ENCODE measurements at regions not wholly inside any gene's neighbourhood (a gene's known extent, or its start where the extent isn't known, plus 50 kb on each side); places are given as distances from the start of the nearest gene placed in this dataset.
"Not testable (repeated sequence)": the region's sequence is repeated elsewhere in the genome, so short reads cannot be mapped to it uniquely, and the experiment has no call there.

- Histone ChIP-seq H3K4me3 (ENCODE audit: low read length) (no peak overlapping the region), H3K27me3 (ENCODE audit: control insufficient read depth, insufficient read depth, low read length) (no peaks in the 10 kb centered on the region), H3K27ac (ENCODE audit: low read depth, low read length) (no peak overlapping the region), H3K9ac (ENCODE audit: low read length) (no peak overlapping the region), H3K36me3 (ENCODE audit: control insufficient read depth, insufficient read depth, low read length) (no peaks in the 10 kb centered on the region), H3K4me1 (ENCODE audit: control insufficient read depth, insufficient read depth, low read length) (no peaks in the 10 kb centered on the region)
Observed at GRCh38 chr1:177700856-177701255, 269.0 kb downstream of the SEC16B start.

DNA sequence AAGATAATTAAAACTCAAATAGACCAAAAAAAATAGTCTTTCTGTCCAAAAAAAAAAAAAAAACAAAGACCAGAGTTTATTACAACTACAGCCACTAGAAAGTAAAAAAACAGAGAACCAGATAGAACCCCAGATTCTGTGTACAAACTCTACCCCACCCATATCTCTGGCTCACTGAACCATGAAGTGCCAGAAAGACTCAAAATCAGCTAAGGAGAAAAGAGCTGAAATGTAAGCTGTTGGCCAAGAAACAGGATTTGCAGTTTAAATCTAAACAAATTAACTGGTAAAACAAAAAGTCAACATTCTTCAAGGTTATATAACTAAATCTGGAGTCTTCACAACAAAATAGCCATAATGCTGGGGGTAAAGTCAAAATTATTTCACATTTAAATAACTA lies 278.9 kb downstream of the SEC16B start:
- Histone ChIP-seq H3K4me3 (ENCODE audit: low read length) (no peak overlapping the region), H3K9ac (ENCODE audit: low read length) (no peak overlapping the region), H3K4me1 (ENCODE audit: control insufficient read depth, insufficient read depth, low read length) (no peaks in the 10 kb centered on the region)

DNA sequence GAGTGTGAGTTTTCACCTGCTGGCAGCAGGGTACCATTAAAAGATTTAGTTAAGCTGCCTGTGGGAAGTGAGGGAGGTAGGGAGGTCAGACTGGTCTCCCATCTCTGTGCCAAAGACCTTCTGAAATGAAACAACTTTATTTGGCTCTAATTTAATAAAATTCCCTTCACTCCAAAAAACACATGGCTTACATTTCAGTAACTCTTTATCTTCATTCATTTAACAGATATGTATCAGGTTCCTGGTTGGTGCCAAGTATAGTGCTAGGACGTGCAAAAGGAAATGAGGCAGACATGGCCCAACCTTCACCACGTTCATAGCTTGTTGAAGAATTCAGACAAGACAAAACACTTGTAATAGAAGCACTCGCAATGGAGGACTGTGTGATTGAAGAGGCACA lies 282.3 kb downstream of the SEC16B start:
- no peaks in the 10 kb centered on the region for H3K4me1 ChIP-seq (ENCODE audit: control insufficient read depth, insufficient read depth, low read length)
- H3K4me3 ChIP-seq (ENCODE audit: low read length), result no peak overlapping the region
- no peaks in the 10 kb centered on the region for H3K36me3 ChIP-seq (ENCODE audit: control insufficient read depth, insufficient read depth, low read length)
- H3K27ac ChIP-seq (ENCODE audit: low read depth, low read length), result no peak overlapping the region
- no peak overlapping the region for H3K9ac ChIP-seq (ENCODE audit: low read length)
- no peaks in the 10 kb centered on the region for H3K27me3 ChIP-seq (ENCODE audit: control insufficient read depth, insufficient read depth, low read length)

More for the DNA sequence above, 278.9 kb downstream of the SEC16B start:
- H3K27ac ChIP-seq (ENCODE audit: low read depth, low read length), result no peak overlapping the region
- no peaks in the 10 kb centered on the region for H3K27me3 ChIP-seq (ENCODE audit: control insufficient read depth, insufficient read depth, low read length)
- H3K36me3 ChIP-seq (ENCODE audit: control insufficient read depth, insufficient read depth, low read length), result no peaks in the 10 kb centered on the region

DNA sequence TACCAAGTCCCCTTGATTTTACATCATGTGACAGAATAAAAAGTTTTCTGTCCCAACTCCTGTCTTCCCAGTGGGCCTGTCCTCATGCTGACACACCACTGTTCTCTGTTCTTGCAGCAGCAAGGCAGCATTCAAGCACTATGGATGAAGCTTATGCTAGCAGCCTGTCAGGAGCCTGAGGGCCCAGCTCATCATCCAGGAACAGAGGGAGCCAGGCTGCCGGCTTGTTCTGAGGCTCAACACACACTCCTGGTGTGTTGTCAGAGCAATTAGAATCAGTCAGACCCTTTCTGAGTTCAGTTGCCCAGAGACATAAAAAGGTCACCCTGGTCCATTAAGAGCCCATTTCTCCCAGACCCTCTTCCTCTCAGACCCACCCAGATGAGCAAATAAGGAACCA lies 282.9 kb downstream of the SEC16B start:
- H3K27me3 ChIP-seq (ENCODE audit: control insufficient read depth, insufficient read depth, low read length), result no peaks in the 10 kb centered on the region
- H3K9ac ChIP-seq (ENCODE audit: low read length), result no peak overlapping the region
- no peaks in the 10 kb centered on the region for H3K36me3 ChIP-seq (ENCODE audit: control insufficient read depth, insufficient read depth, low read length)
- H3K4me3 ChIP-seq (ENCODE audit: low read length), result no peak overlapping the region
- no peak overlapping the region for H3K27ac ChIP-seq (ENCODE audit: low read depth, low read length)
- no peaks in the 10 kb centered on the region for H3K4me1 ChIP-seq (ENCODE audit: control insufficient read depth, insufficient read depth, low read length)

DNA sequence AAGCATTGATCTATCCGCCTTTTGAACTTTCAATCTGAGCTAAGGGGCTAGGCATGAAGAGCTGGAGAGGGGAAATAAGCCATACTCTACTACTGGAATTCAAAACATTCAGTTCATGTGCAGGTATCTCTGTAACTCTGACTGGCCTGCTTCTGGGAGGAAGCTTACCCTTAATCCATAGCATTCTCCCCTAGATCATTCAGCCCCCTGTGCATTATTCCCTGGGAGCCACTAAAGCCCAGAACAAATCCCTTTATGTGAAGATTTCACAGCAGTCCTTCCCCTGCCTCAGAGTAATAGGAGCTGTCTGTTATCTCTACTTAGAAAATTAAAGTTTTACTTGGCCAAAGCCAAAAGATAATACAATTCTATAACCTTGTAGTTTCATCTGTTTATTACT lies 300.7 kb downstream of the SEC16B start:
- H3K27me3 ChIP-seq (ENCODE audit: control insufficient read depth, insufficient read depth, low read length), result no peaks in the 10 kb centered on the region
- H3K4me3 ChIP-seq (ENCODE audit: low read length), result no peak overlapping the region
- no peak overlapping the region for H3K9ac ChIP-seq (ENCODE audit: low read length)
- H3K27ac ChIP-seq (ENCODE audit: low read depth, low read length), result no peak overlapping the region
- H3K4me1 ChIP-seq (ENCODE audit: control insufficient read depth, insufficient read depth, low read length), result no peaks in the 10 kb centered on the region
- no peaks in the 10 kb centered on the region for H3K36me3 ChIP-seq (ENCODE audit: control insufficient read depth, insufficient read depth, low read length)

DNA sequence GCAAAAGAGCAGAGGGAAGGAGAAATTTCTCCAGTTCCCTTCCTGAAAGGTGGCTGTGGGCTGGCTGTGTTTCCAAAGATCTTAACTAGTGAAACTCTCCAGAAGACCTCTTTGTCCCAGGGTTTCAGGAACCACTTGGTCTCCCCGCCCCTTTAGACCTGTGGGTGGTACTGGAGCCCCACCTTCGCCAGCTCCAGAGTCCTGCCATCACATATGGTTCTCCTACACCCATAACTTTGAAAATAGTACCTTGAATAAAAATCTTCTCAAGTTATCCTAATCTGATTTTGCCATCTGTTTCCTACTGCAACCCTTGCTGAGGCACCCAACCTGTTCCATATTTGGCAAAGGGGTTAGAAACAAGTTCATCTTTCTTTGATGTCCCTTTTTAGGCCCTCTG lies 303.9 kb downstream of the SEC16B start:
- Histone ChIP-seq H3K27ac (ENCODE audit: low read depth, low read length) (no peak overlapping the region), H3K27me3 (ENCODE audit: control insufficient read depth, insufficient read depth, low read length) (no peaks in the 10 kb centered on the region), H3K4me1 (ENCODE audit: control insufficient read depth, insufficient read depth, low read length) (no peaks in the 10 kb centered on the region), H3K9ac (ENCODE audit: low read length) (no peak overlapping the region), H3K4me3 (ENCODE audit: low read length) (no peak overlapping the region), H3K36me3 (ENCODE audit: control insufficient read depth, insufficient read depth, low read length) (no peaks in the 10 kb centered on the region)

GRCh38 chr1:177664742-177665141 lies 305.1 kb downstream of the SEC16B start:
- H3K4me3 ChIP-seq (ENCODE audit: low read length); H3K4me1 ChIP-seq (ENCODE audit: control insufficient read depth, insufficient read depth, low read length); H3K9ac ChIP-seq (ENCODE audit: low read length); H3K27me3 ChIP-seq (ENCODE audit: control insufficient read depth, insufficient read depth, low read length); H3K27ac ChIP-seq (ENCODE audit: low read depth, low read length); H3K36me3 ChIP-seq (ENCODE audit: control insufficient read depth, insufficient read depth, low read length): not testable (repeated sequence)

DNA sequence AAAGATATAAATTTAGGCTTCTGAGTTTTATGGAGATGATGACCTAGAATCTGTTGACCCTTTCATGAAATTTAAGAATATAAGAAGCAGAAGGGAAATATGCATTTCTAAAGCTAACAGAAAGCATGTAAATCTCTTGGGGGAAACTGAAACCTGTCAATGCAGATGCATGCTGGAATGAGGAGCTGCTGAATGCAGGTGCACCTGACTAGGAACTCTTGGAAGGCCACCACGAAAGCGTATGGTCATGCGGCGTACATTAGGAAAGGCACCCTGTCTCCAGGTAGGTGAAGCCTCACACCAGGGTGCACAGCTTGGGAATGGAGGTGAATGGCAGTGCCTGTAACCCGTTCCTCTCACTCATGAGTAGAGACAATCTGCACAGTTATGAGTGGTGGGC lies 309.7 kb downstream of the SEC16B start:
- H3K9ac ChIP-seq (ENCODE audit: low read length), result no peak overlapping the region
- H3K27me3 ChIP-seq (ENCODE audit: control insufficient read depth, insufficient read depth, low read length), result no peaks in the 10 kb centered on the region
- H3K36me3 ChIP-seq (ENCODE audit: control insufficient read depth, insufficient read depth, low read length), result no peaks in the 10 kb centered on the region
- H3K4me1 ChIP-seq (ENCODE audit: control insufficient read depth, insufficient read depth, low read length), result no peaks in the 10 kb centered on the region
- H3K4me3 ChIP-seq (ENCODE audit: low read length), result no peak overlapping the region
- no peak overlapping the region for H3K27ac ChIP-seq (ENCODE audit: low read depth, low read length)

DNA sequence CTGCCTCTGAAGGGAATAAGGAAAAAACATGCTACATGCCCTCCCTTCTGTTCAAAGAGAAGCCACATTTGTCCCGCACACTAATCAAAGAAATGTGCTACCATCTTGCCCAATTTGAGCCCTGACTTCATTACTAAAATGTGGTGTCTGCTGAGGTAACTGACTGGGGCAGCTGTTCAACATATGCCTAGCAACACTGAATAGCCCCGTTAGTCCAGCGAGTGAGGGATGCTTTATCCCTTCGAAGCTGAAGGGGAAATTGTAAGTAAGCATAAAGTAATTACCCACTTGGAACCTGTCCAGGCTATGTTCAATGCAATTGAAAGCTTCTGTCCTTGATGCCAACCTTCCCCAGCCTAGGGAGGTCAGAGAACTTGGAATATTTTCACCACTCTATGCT lies 310.6 kb downstream of the SEC16B start:
- H3K27me3 ChIP-seq (ENCODE audit: control insufficient read depth, insufficient read depth, low read length), result no peaks in the 10 kb centered on the region
- no peaks in the 10 kb centered on the region for H3K36me3 ChIP-seq (ENCODE audit: control insufficient read depth, insufficient read depth, low read length)
- no peaks in the 10 kb centered on the region for H3K4me1 ChIP-seq (ENCODE audit: control insufficient read depth, insufficient read depth, low read length)
- H3K9ac ChIP-seq (ENCODE audit: low read length), result no peak overlapping the region
- no peak overlapping the region for H3K27ac ChIP-seq (ENCODE audit: low read depth, low read length)
- no peak overlapping the region for H3K4me3 ChIP-seq (ENCODE audit: low read length)

DNA sequence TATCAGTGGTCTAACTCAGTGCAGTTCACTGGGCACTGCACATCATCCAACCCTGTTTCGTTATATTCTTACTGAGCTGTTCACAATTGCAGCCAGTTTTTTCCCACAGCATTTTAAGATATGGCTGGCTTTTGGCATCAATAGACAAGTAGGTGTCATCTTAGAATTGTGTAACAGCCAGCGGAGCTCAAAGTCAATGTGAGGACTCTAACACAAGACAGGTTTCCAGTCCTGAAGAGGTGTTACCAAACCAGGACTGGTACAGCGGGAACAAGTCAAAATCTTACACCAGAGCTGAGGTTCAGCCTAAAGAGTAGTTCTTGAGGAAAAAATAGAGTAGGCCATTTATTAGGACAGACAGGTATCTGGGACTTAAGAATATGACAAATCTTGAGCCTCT lies 313.3 kb downstream of the SEC16B start:
- H3K27me3 ChIP-seq (ENCODE audit: control insufficient read depth, insufficient read depth, low read length), result no peaks in the 10 kb centered on the region
- no peak overlapping the region for H3K4me3 ChIP-seq (ENCODE audit: low read length)
- H3K4me1 ChIP-seq (ENCODE audit: control insufficient read depth, insufficient read depth, low read length), result no peaks in the 10 kb centered on the region

DNA sequence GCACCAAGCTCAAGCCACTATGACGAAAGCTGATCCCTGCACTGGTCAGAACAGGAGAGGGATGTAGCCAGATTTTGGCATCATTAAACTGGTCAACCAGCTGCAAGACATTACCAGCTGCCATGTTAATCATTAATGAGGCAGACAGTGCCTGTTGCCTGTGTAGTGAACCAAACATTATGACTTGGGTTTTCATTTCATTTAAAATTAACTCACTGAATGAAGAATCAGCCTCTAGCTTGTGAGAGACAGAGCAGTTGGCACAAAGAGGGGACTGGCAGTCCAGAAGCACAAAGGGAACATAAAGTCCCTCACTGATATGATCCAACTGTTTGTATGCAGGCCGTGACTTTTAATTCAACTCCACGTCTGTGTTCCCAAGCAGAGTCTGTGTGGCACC lies 318.9 kb downstream of the SEC16B start:
- Histone ChIP-seq H3K27me3 (ENCODE audit: control insufficient read depth, insufficient read depth, low read length) (no peaks in the 10 kb centered on the region), H3K36me3 (ENCODE audit: control insufficient read depth, insufficient read depth, low read length) (no peaks in the 10 kb centered on the region), H3K9ac (ENCODE audit: low read length) (no peak overlapping the region), H3K4me3 (ENCODE audit: low read length) (no peak overlapping the region), H3K4me1 (ENCODE audit: control insufficient read depth, insufficient read depth, low read length) (no peaks in the 10 kb centered on the region), H3K27ac (ENCODE audit: low read depth, low read length) (no peak overlapping the region)

More for the DNA sequence above, 313.3 kb downstream of the SEC16B start:
- no peak overlapping the region for H3K9ac ChIP-seq (ENCODE audit: low read length)
- H3K36me3 ChIP-seq (ENCODE audit: control insufficient read depth, insufficient read depth, low read length), result no peaks in the 10 kb centered on the region
- H3K27ac ChIP-seq (ENCODE audit: low read depth, low read length), result no peak overlapping the region

DNA sequence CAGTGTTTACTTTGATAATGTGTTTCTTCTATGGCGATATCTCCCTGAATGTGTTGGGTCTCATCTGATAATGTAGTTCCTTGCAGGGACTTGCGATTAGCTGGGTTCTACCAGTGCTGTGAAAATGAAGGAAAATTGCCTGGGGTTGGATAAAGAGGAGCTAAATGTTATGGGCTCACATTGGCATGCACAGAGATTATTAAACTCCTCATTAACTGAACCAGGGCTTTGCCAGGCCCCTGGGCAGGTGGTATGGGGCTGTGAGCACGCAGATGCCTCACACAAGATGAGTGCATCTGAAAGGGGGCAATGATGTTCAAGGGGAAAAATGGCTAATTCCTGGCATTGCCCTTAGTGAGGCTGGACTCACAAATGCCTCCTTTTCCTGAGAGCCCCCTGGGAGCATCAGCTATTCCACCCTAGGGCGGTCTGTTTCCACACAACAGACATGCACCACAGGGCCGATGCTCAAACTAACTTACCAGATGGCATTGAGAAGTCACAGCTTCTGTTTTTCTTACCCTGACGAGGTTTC lies 321.1 kb downstream of the SEC16B start:
- H3K4me3 ChIP-seq (ENCODE audit: low read length), result no peak overlapping the region
- no peaks in the 10 kb centered on the region for H3K4me1 ChIP-seq (ENCODE audit: control insufficient read depth, insufficient read depth, low read length)
- H3K9ac ChIP-seq (ENCODE audit: low read length), result no peak overlapping the region
- H3K27ac ChIP-seq (ENCODE audit: low read depth, low read length), result no peak overlapping the region
- H3K36me3 ChIP-seq (ENCODE audit: control insufficient read depth, insufficient read depth, low read length), result no peaks in the 10 kb centered on the region
- H3K27me3 ChIP-seq (ENCODE audit: control insufficient read depth, insufficient read depth, low read length), result no peaks in the 10 kb centered on the region

DNA sequence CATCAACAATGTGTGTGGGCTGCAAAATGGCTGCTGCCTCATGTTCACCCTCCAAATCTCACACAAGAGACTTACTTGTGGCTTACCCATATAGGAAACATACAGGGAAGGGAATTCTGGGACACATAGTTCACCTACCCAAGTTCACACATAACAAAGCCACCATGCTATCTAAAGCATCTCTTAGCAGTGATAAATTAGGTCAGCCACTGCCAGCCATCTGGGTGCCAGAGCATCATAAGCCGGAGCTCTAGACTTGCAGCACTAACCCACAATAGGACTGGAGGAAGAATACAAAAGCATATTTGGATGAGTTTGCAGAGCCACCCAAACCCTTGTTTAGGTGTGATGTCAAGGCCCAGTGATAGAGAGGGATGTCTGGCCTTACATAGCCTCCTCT lies 321.7 kb downstream of the SEC16B start:
- no peak overlapping the region for H3K4me3 ChIP-seq (ENCODE audit: low read length)
- H3K4me1 ChIP-seq (ENCODE audit: control insufficient read depth, insufficient read depth, low read length), result no peaks in the 10 kb centered on the region
- H3K36me3 ChIP-seq (ENCODE audit: control insufficient read depth, insufficient read depth, low read length), result no peaks in the 10 kb centered on the region
- no peak overlapping the region for H3K9ac ChIP-seq (ENCODE audit: low read length)
- H3K27ac ChIP-seq (ENCODE audit: low read depth, low read length), result no peak overlapping the region
- H3K27me3 ChIP-seq (ENCODE audit: control insufficient read depth, insufficient read depth, low read length), result no peaks in the 10 kb centered on the region

Measured in rectal smooth muscle tissue (tissue), 1 donor.